Tibial nerve (tissue), 4 donors: ENCODE measurements at regions not wholly inside any gene's neighbourhood (a gene's known extent, or its start where the extent isn't known, plus 50 kb on each side); places are given as distances from the start of the nearest gene placed in this dataset.

Experiments
- DNase-seq, 2 donors: peaks; one replicate each; pipeline ENCODE4 v3.0.0-alpha.2; 2019; ENCODE audit warnings: low spot score in 2 of 2
- H3K27ac ChIP-seq, 4 donors: fragments of 200-600 bp; sonication (generic) in 3 of 4; one replicate each; pipeline ENCODE4 v1.5.1; 2017 to 2019; ENCODE audit warnings: mild to moderate bottlenecking in 1 of 4
- H3K27me3 ChIP-seq, 2 donors: fragments of 200-600 bp; sonication (generic) in 1 of 2; one replicate each; pipeline versions ENCODE4 v1.5.1 to v1.6.0; 2017 to 2019
- H3K36me3 ChIP-seq, 3 donors: fragments of 200-600 bp; sonication (generic); one replicate each; pipeline ENCODE4 v1.5.1; 2018 to 2019
- H3K4me1 ChIP-seq, 4 donors: fragments of 200-600 bp; sonication (generic) in 3 of 4; one replicate each; pipeline ENCODE4 v1.5.1; 2017 to 2019
- H3K4me3 ChIP-seq, 4 donors: fragments of 200-600 bp; sonication (generic) in 3 of 4; one replicate each; pipeline ENCODE4 v1.5.1; 2017 to 2019; ENCODE audit warnings: mild to moderate bottlenecking in 1 of 4, moderate library complexity in 1 of 4
- H3K9me3 ChIP-seq, 4 donors: fragments of 200-600 bp; sonication (generic) in 3 of 4; one replicate each; pipeline ENCODE4 v1.5.1; 2017 to 2019
- CTCF ChIP-seq, 5 experiments: fragments of 200-600 bp in 3 of 5; fragments of 450-650 bp in 2 of 5; sonication (generic) in 3 of 5; IDR thresholded peaks; one replicate each; pipeline ENCODE4 v1.5.1; 2016 to 2019; ENCODE audit warnings: antibody characterized with exemption in 5 of 5, mild to moderate bottlenecking in 3 of 5, moderate library complexity in 2 of 5
- EP300 ChIP-seq, 2 donors: sonication (generic); formaldehyde crosslinking; IDR thresholded peaks; one replicate each; pipeline ENCODE4 v1.6.1; 2017; ENCODE audit warnings: antibody characterized with exemption in 2 of 2, mild to moderate bottlenecking in 1 of 2
- POLR2A ChIP-seq, 2 donors: fragments of 450-650 bp; IDR thresholded peaks; one replicate each; pipeline ENCODE4 v1.6.1; 2017; ENCODE audit warnings: antibody characterized with exemption in 2 of 2, mild to moderate bottlenecking in 2 of 2, moderate library complexity in 2 of 2
- WGBS, 2 donors: methylation state at CpG; one replicate each; pipeline ENCODE4 v1.1.5; 2018; 5-methylcytosine and 5-hydroxymethylcytosine counted together

- Histone ChIP-seq H3K36me3 (no peaks in the 10 kb centered on the region), H3K27me3 (no peaks in the 10 kb centered on the region)
- WGBS, 2 donors = 81 to 85% methylated on average over 1 of the region's 1 CpG
Measured at GRCh38 chr18:34280000-34280399, 55.3 kb upstream of the NOL4 start.

GRCh38 chr18:34280653-34281052 lies 55.9 kb upstream of the NOL4 start:
- Histone ChIP-seq H3K36me3 (no peaks in the 10 kb centered on the region), H3K4me1 (no peaks in the 10 kb centered on the region), H3K9me3 (no peaks in the 10 kb centered on the region), H3K27me3 (no peaks in the 10 kb centered on the region), H3K27ac (no peak overlapping the region), H3K4me3 (no peak overlapping the region)
- WGBS, 2 donors = 82 to 86% methylated on average over 4 of the region's 4 CpGs
- DNase-seq = no peak
- TF ChIP-seq CTCF (IDR thresholded peaks at IDR 0.05) (no peak), POLR2A (IDR thresholded peaks at IDR 0.05) (no peak), EP300 (IDR thresholded peaks at IDR 0.05) (no peak)

More at GRCh38 chr18:34280000-34280399, 55.3 kb upstream of the NOL4 start:
- no peaks in the 10 kb centered on the region for H3K4me1 ChIP-seq
- no peak for DNase-seq
- H3K27ac ChIP-seq = no peak overlapping the region
- H3K4me3 ChIP-seq = no peak overlapping the region
- no peaks in the 10 kb centered on the region for H3K9me3 ChIP-seq
- no peak for TF ChIP-seq CTCF (IDR thresholded peaks at IDR 0.05)
- no peak for TF ChIP-seq EP300 (IDR thresholded peaks at IDR 0.05)
- no peak for TF ChIP-seq POLR2A (IDR thresholded peaks at IDR 0.05)

GRCh38 chr18:34281290-34281689 lies 56.6 kb upstream of the NOL4 start:
- Histone ChIP-seq H3K36me3 (no peaks in the 10 kb centered on the region), H3K27me3 (no peaks in the 10 kb centered on the region), H3K9me3 (no peaks in the 10 kb centered on the region), H3K4me1 (no peaks in the 10 kb centered on the region), H3K27ac (no peak overlapping the region), H3K4me3 (no peak overlapping the region)
- TF ChIP-seq CTCF (IDR thresholded peaks at IDR 0.05) = no peak
- TF ChIP-seq EP300 (IDR thresholded peaks at IDR 0.05) = no peak
- no peak for TF ChIP-seq POLR2A (IDR thresholded peaks at IDR 0.05)
- WGBS, 2 donors = 62 to 71% methylated on average over 2 of the region's 2 CpGs
- DNase-seq = no peak

GRCh38 chr18:34281722-34282121 lies 57.0 kb upstream of the NOL4 start:
- DNase-seq = no peak
- no peak for TF ChIP-seq POLR2A (IDR thresholded peaks at IDR 0.05)
- TF ChIP-seq CTCF (IDR thresholded peaks at IDR 0.05) = no peak
- TF ChIP-seq EP300 (IDR thresholded peaks at IDR 0.05) = no peak
- H3K27me3 ChIP-seq = no peaks in the 10 kb centered on the region
- H3K27ac ChIP-seq = no peak overlapping the region
- H3K9me3 ChIP-seq = no peaks in the 10 kb centered on the region
- H3K4me1 ChIP-seq = no peaks in the 10 kb centered on the region
- H3K4me3 ChIP-seq = no peak overlapping the region
- WGBS, 2 donors = 61 to 68% methylated on average over 3 of the region's 3 CpGs
- H3K36me3 ChIP-seq = no peaks in the 10 kb centered on the region

GRCh38 chr18:34283506-34283905 lies 58.8 kb upstream of the NOL4 start:
- Histone ChIP-seq H3K4me1 (no peaks in the 10 kb centered on the region), H3K4me3 (no peak overlapping the region), H3K36me3 (no peaks in the 10 kb centered on the region), H3K27ac (no peak overlapping the region), H3K9me3 (peaks cover 0 to 13% (median 0%) of the 10 kb centered on the region in 4 donors), H3K27me3 (no peaks in the 10 kb centered on the region)
- TF ChIP-seq CTCF (IDR thresholded peaks at IDR 0.05) = no peak
- no peak for TF ChIP-seq POLR2A (IDR thresholded peaks at IDR 0.05)
- TF ChIP-seq EP300 (IDR thresholded peaks at IDR 0.05) = no peak
- no peak for DNase-seq
- 73 to 79% methylated on average over 1 of the region's 1 CpG for WGBS, 2 donors
